ENCODE measurements at regions not wholly inside any gene's neighbourhood (a gene's known extent, or its start where the extent isn't known, plus 50 kb on each side); places are given as distances from the start of the nearest gene placed in this dataset.

- Mint-ChIP-seq H3K27ac (no peak overlapping the region), H3K36me3 (no peaks in the 10 kb centered on the region), H3K4me3 (no peak overlapping the region), H3K4me1 (no peaks in the 10 kb centered on the region), H3K27me3 (ENCODE audit: low read depth) (peaks cover 48% of the 10 kb centered on the region), H3K9me3 (no peaks in the 10 kb centered on the region)
- no peak for DNase-seq (ENCODE audit: low spot score in 2 of 2, unreplicated experiment in 2 of 2)
- no peak for TF ChIP-seq CTCF (IDR thresholded peaks at IDR 0.05; ENCODE audit: unreplicated experiment)
Measured at GRCh38 chr16:80362816-80363215, 178.0 kb upstream of the DYNLRB2 start.

- Mint-ChIP-seq H3K36me3 (no peaks in the 10 kb centered on the region), H3K4me1 (no peaks in the 10 kb centered on the region), H3K4me3 (no peak overlapping the region), H3K9me3 (peaks cover 8% of the 10 kb centered on the region), H3K27ac (no peak overlapping the region), H3K27me3 (ENCODE audit: low read depth) (peaks cover 18% of the 10 kb centered on the region)
- no peak for DNase-seq (ENCODE audit: low spot score in 2 of 2, unreplicated experiment in 2 of 2)
- TF ChIP-seq CTCF (IDR thresholded peaks at IDR 0.05; ENCODE audit: unreplicated experiment): no peak
Measured at GRCh38 chr16:80356365-80356764, 184.4 kb upstream of the DYNLRB2 start.

DNA sequence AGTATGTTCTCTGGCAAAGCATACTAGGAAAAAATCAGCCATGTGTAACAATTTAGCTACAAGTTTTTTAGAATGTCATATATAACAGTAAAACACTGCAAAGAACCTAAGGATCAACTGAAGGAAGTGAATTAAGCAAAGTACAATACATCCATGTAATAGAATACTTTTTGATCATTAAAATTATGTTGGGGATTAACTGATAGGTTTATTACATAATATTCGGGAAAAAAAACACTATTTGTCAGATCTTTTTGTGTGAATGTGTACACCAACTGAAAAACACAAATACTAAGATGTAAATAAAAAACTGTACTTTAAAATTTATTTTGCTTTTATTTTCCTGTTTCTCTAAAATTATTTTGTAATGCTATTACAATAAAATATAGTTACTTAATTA, 185.5 kb upstream of the DYNLRB2 start:
- TF ChIP-seq CTCF (IDR thresholded peaks at IDR 0.05; ENCODE audit: unreplicated experiment): no peak
- Mint-ChIP-seq H3K27ac (no peak overlapping the region), H3K36me3 (no peaks in the 10 kb centered on the region), H3K27me3 (ENCODE audit: low read depth) (peaks cover 15% of the 10 kb centered on the region), H3K4me3 (no peak overlapping the region), H3K9me3 (peaks cover 8% of the 10 kb centered on the region), H3K4me1 (no peaks in the 10 kb centered on the region)
- no peak for DNase-seq (ENCODE audit: low spot score in 2 of 2, unreplicated experiment in 2 of 2)

GRCh38 chr16:80350061-80350460, 190.7 kb upstream of the DYNLRB2 start:
- H3K27me3 Mint-ChIP-seq (ENCODE audit: low read depth): peaks cover 6% of the 10 kb centered on the region
- no peak overlapping the region for H3K4me3 Mint-ChIP-seq
- DNase-seq (ENCODE audit: low spot score in 2 of 2, unreplicated experiment in 2 of 2): no peak
- H3K27ac Mint-ChIP-seq: no peak overlapping the region
- TF ChIP-seq CTCF (IDR thresholded peaks at IDR 0.05; ENCODE audit: unreplicated experiment): no peak
- H3K9me3 Mint-ChIP-seq: peaks cover 12% of the 10 kb centered on the region
- no peaks in the 10 kb centered on the region for H3K36me3 Mint-ChIP-seq
- H3K4me1 Mint-ChIP-seq: no peaks in the 10 kb centered on the region

GRCh38 chr16:80347900-80348299, 192.9 kb upstream of the DYNLRB2 start:
- no peak for DNase-seq (ENCODE audit: low spot score in 2 of 2, unreplicated experiment in 2 of 2)
- H3K9me3 Mint-ChIP-seq: peaks cover 12% of the 10 kb centered on the region
- H3K36me3 Mint-ChIP-seq: no peaks in the 10 kb centered on the region
- H3K4me3 Mint-ChIP-seq: no peak overlapping the region
- no peak for TF ChIP-seq CTCF (IDR thresholded peaks at IDR 0.05; ENCODE audit: unreplicated experiment)
- H3K27ac Mint-ChIP-seq: no peak overlapping the region
- H3K4me1 Mint-ChIP-seq: no peaks in the 10 kb centered on the region
- H3K27me3 Mint-ChIP-seq (ENCODE audit: low read depth): peaks cover 5% of the 10 kb centered on the region

GRCh38 chr16:80347002-80347401, 193.8 kb upstream of the DYNLRB2 start:
- no peak for DNase-seq (ENCODE audit: low spot score in 2 of 2, unreplicated experiment in 2 of 2)
- Mint-ChIP-seq H3K27ac (no peak overlapping the region), H3K4me1 (no peaks in the 10 kb centered on the region), H3K4me3 (no peak overlapping the region), H3K36me3 (no peaks in the 10 kb centered on the region), H3K27me3 (ENCODE audit: low read depth) (peaks cover 5% of the 10 kb centered on the region), H3K9me3 (peaks cover 7% of the 10 kb centered on the region)
- no peak for TF ChIP-seq CTCF (IDR thresholded peaks at IDR 0.05; ENCODE audit: unreplicated experiment)
